Gastrocnemius medialis (tissue), 4 donors: ENCODE measurements at regions not wholly inside any gene's neighbourhood (a gene's known extent, or its start where the extent isn't known, plus 50 kb on each side); places are given as distances from the start of the nearest gene placed in this dataset.
"Not testable (repeated sequence)": the region's sequence is repeated elsewhere in the genome, so short reads cannot be mapped to it uniquely, and the experiment has no call there.

ENCODE experiments used
- ATAC-seq, 2 donors: fragments of 150-250 bp; one replicate each; pipeline ENCODE4 v1.9.1; 2016
- DNase-seq, 2 donors: peaks; one replicate each; pipeline ENCODE4 v3.0.0-alpha.2; 2019
- H3K27ac ChIP-seq, 4 donors: fragments of 200-600 bp; sonication (generic); 1 replicate in 1 of 4; 2 replicates in 3 of 4; pipeline ENCODE4 v1.5.1; 2016 to 2018; ENCODE audit warnings: mild to moderate bottlenecking in 2 of 4, moderate library complexity in 1 of 4
- H3K27me3 ChIP-seq, 3 donors: fragments of 200-600 bp; sonication (generic) in 2 of 3; 1 replicate in 1 of 3; 2 replicates in 2 of 3; pipeline versions ENCODE4 v1.5.1 to v1.6.0; 2016 to 2019; ENCODE audit warnings: mild to moderate bottlenecking in 1 of 3, moderate library complexity in 1 of 3
- H3K36me3 ChIP-seq, 2 donors: fragments of 200-600 bp; sonication (generic) in 1 of 2; one replicate each; pipeline ENCODE4 v1.5.1; 2017 to 2018
- H3K4me1 ChIP-seq, 2 donors: fragments of 200-600 bp; sonication (generic) in 1 of 2; one replicate each; pipeline ENCODE4 v1.5.1; 2016 to 2017; ENCODE audit warnings: mild to moderate bottlenecking in 2 of 2
- H3K4me3 ChIP-seq, 4 donors: fragments of 200-600 bp; sonication (generic) in 3 of 4; 1 replicate in 1 of 4; 2 replicates in 3 of 4; pipeline ENCODE4 v1.5.1; 2016 to 2019; ENCODE audit warnings: mild to moderate bottlenecking in 2 of 4
- H3K9me3 ChIP-seq, 3 donors: fragments of 200-600 bp; sonication (generic) in 2 of 3; 1 replicate in 1 of 3; 2 replicates in 2 of 3; pipeline ENCODE4 v1.5.1; 2016 to 2019
- POLR2A ChIP-seq, 2 donors: fragments of 450-650 bp; IDR thresholded peaks; one replicate each; pipeline ENCODE4 v1.6.1; 2017; ENCODE audit warnings: antibody characterized with exemption in 2 of 2, mild to moderate bottlenecking in 2 of 2, moderate library complexity in 2 of 2
- in situ Hi-C, 4 donors: fragments of 200-750 bp; cut with MboI; loops; one replicate each; pipeline versions ENCODE4 v1.15.0 to v1.8.0; 2017; ENCODE audit warnings: low sequenced_read_pairs in 4 of 4
- intact Hi-C: fragments of 100-400 bp; cut with DNase I; formaldehyde crosslinking; loops from one replicate; pipeline ENCODE4 v1.15.1; 2023; ENCODE audit warnings: low total_unique reads
- TF ChIP-seq, protein P1 (sequence below), 5 experiments: fragments of 450-650 bp in 3 of 5; fragments of 200-600 bp in 2 of 5; sonication (generic) in 2 of 5; IDR thresholded peaks in 4 of 5; conservative IDR thresholded peaks in 1 of 5; 1 replicate in 4 of 5; 2 replicates in 1 of 5; pipeline ENCODE4 v1.5.1; 2016 to 2019; ENCODE audit warnings: antibody characterized with exemption in 5 of 5, mild to moderate bottlenecking in 3 of 5, moderate library complexity in 3 of 5

- intact Hi-C loops, result no loop called here
- Histone ChIP-seq H3K27me3 (no peaks in the 10 kb centered on the region), H3K4me1 (no peaks in the 10 kb centered on the region), H3K27ac (no peak overlapping the region), H3K9me3 (no peaks in the 10 kb centered on the region), H3K36me3 (no peaks in the 10 kb centered on the region), H3K4me3 (no peak overlapping the region)
- no peak for DNase-seq
- no peak for ATAC-seq
- TF ChIP-seq, protein P1, sequence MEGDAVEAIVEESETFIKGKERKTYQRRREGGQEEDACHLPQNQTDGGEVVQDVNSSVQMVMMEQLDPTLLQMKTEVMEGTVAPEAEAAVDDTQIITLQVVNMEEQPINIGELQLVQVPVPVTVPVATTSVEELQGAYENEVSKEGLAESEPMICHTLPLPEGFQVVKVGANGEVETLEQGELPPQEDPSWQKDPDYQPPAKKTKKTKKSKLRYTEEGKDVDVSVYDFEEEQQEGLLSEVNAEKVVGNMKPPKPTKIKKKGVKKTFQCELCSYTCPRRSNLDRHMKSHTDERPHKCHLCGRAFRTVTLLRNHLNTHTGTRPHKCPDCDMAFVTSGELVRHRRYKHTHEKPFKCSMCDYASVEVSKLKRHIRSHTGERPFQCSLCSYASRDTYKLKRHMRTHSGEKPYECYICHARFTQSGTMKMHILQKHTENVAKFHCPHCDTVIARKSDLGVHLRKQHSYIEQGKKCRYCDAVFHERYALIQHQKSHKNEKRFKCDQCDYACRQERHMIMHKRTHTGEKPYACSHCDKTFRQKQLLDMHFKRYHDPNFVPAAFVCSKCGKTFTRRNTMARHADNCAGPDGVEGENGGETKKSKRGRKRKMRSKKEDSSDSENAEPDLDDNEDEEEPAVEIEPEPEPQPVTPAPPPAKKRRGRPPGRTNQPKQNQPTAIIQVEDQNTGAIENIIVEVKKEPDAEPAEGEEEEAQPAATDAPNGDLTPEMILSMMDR (IDR thresholded peaks at IDR 0.05 in 4 of 5, conservative IDR thresholded peaks at IDR 0.05 in 1 of 5), result no peak
- TF ChIP-seq POLR2A (IDR thresholded peaks at IDR 0.05), result no peak
- in situ Hi-C loops, result no loop called here
These were observed 65.3 kb downstream of the CDO1 start for GRCh38 chr5:115751176-115751575.

DNA sequence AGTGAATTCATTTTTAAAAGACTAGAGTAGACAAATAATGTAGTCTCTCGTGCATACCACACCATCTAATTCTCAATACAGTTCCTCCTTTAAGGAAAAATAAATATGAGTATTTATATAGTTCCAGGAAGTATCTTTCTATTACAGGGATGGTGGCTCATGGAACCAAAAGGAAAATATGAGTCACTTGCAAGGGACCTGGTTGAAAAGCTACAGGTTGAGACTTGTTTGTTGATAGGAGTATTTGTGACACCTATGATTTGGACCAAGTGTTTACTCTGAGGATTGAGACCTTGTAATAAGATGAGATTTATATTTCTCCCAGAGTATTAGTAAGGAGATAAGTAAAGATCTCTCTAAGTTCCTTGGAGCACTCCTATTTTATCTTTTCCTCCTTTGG is 67.4 kb downstream of the CDO1 start:
- Histone ChIP-seq H3K4me1 (no peaks in the 10 kb centered on the region), H3K27me3 (no peaks in the 10 kb centered on the region), H3K4me3 (no peak overlapping the region), H3K9me3 (no peaks in the 10 kb centered on the region), H3K36me3 (no peaks in the 10 kb centered on the region), H3K27ac (no peak overlapping the region)
- DNase-seq, result no peak
- no peak for ATAC-seq
- in situ Hi-C loops (no loop called here), intact Hi-C loops (no loop called here)
- TF ChIP-seq POLR2A (IDR thresholded peaks at IDR 0.05), result no peak
- TF ChIP-seq, protein P1 (IDR thresholded peaks at IDR 0.05 in 4 of 5, conservative IDR thresholded peaks at IDR 0.05 in 1 of 5), result no peak

- in situ Hi-C loops, H3K4me1 ChIP-seq, DNase-seq: not testable (repeated sequence)
These were observed 77.2 kb downstream of the CDO1 start for GRCh38 chr5:115739245-115739644.

GRCh38 chr5:115738830-115739229 is 77.6 kb downstream of the CDO1 start:
- H3K9me3 ChIP-seq, result no peaks in the 10 kb centered on the region
- intact Hi-C loops, result no loop called here
- ATAC-seq (no peak), DNase-seq (no peak)
- H3K4me1 ChIP-seq, result no peaks in the 10 kb centered on the region
- H3K4me3 ChIP-seq, result no peak overlapping the region
- H3K27ac ChIP-seq, result no peak overlapping the region
- TF ChIP-seq, protein P1 (IDR thresholded peaks at IDR 0.05 in 4 of 5, conservative IDR thresholded peaks at IDR 0.05 in 1 of 5), result no peak
- TF ChIP-seq POLR2A (IDR thresholded peaks at IDR 0.05), result no peak
- H3K36me3 ChIP-seq, result no peaks in the 10 kb centered on the region
- H3K27me3 ChIP-seq, result no peaks in the 10 kb centered on the region
- in situ Hi-C loops, result no loop called here

More at GRCh38 chr5:115739245-115739644, 77.2 kb downstream of the CDO1 start:
- H3K4me3 ChIP-seq, intact Hi-C loops, H3K27me3 ChIP-seq, ATAC-seq, H3K27ac ChIP-seq, H3K36me3 ChIP-seq, H3K9me3 ChIP-seq: not testable (repeated sequence)

- in situ Hi-C loops, result no loop called here
- Histone ChIP-seq H3K36me3 (no peaks in the 10 kb centered on the region), H3K27ac (no peak overlapping the region), H3K27me3 (no peaks in the 10 kb centered on the region), H3K4me1 (no peaks in the 10 kb centered on the region), H3K9me3 (no peaks in the 10 kb centered on the region), H3K4me3 (no peak overlapping the region)
- intact Hi-C loops, result no loop called here
- no peak for TF ChIP-seq POLR2A (IDR thresholded peaks at IDR 0.05)
- no peak for DNase-seq
- ATAC-seq, result no peak
These were observed 79.0 kb downstream of the CDO1 start for GRCh38 chr5:115737452-115737851.

GRCh38 chr5:115736690-115737005 is 79.8 kb downstream of the CDO1 start:
- no peak overlapping the region for H3K4me3 ChIP-seq
- no peak for ATAC-seq
- intact Hi-C loops, result no loop called here
- no peak overlapping the region for H3K27ac ChIP-seq
- H3K36me3 ChIP-seq, result no peaks in the 10 kb centered on the region
- no peaks in the 10 kb centered on the region for H3K4me1 ChIP-seq
- no peak for DNase-seq
- no peaks in the 10 kb centered on the region for H3K9me3 ChIP-seq
- TF ChIP-seq, protein P1 (IDR thresholded peaks at IDR 0.05 in 4 of 5, conservative IDR thresholded peaks at IDR 0.05 in 1 of 5), result no peak
- no peak for TF ChIP-seq POLR2A (IDR thresholded peaks at IDR 0.05)
- H3K27me3 ChIP-seq, result no peaks in the 10 kb centered on the region
- in situ Hi-C loops, result no loop called here
